ENCODE measurements at regions not wholly inside any gene's neighbourhood (a gene's known extent, or its start where the extent isn't known, plus 50 kb on each side); places are given as distances from the start of the nearest gene placed in this dataset.

DNA sequence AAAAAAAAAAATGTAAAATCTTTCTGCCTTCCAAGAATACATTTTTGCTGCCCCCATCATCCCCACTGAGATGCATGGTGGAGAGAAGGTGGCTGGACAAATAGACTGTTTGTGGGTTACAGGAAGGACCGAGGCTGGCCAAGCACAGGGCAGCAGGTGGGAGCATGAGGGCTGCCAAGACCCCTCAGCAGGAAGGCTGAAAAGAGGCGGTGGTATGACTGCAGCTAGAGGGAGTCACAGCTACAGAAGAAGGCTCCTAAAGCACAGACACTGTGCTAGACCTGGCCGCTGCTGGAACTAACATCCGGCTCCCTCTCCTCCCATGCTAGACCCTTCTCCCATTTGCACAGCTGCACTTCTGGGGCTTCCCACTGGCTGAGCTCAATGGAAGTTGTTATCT lies 289.6 kb downstream of the TCERG1L start:
- Histone ChIP-seq H3K36me3 (ENCODE audit: control insufficient read depth, insufficient read depth, low read length) (no peaks in the 10 kb centered on the region), H3K4me3 (replicated peaks; ENCODE audit: low read depth, low read length) (no peak overlapping the region), H3K27me3 (replicated peaks; ENCODE audit: control insufficient read depth, insufficient read depth, low read length) (no peaks in the 10 kb centered on the region)
- TF ChIP-seq, protein P1, sequence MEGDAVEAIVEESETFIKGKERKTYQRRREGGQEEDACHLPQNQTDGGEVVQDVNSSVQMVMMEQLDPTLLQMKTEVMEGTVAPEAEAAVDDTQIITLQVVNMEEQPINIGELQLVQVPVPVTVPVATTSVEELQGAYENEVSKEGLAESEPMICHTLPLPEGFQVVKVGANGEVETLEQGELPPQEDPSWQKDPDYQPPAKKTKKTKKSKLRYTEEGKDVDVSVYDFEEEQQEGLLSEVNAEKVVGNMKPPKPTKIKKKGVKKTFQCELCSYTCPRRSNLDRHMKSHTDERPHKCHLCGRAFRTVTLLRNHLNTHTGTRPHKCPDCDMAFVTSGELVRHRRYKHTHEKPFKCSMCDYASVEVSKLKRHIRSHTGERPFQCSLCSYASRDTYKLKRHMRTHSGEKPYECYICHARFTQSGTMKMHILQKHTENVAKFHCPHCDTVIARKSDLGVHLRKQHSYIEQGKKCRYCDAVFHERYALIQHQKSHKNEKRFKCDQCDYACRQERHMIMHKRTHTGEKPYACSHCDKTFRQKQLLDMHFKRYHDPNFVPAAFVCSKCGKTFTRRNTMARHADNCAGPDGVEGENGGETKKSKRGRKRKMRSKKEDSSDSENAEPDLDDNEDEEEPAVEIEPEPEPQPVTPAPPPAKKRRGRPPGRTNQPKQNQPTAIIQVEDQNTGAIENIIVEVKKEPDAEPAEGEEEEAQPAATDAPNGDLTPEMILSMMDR (IDR thresholded peaks at IDR 0.05; ENCODE audit: insufficient read depth, low read length, poor library complexity, severe bottlenecking) = no peak
- no peak for DNase-seq (ENCODE audit: extremely low read depth, insufficient read length)

DNA sequence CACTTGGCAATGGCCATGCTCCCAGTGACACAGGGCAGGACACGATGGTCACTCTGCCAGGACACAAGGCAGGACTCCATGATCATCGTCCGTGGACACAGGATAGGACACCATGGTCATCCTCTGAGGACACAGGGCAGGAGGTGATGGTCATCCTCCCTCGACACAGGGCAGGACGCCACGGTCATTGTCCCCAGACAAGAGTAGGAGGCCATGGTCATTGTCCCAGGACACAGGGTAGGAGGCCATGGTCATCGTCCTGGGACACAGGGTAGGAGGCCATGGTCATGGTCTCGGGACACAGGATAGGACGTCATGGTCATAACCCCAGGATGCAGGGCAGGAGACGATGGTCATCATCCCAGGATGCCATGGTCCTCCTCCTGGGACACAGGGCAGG lies 289.2 kb downstream of the TCERG1L start:
- no peak overlapping the region for H3K4me3 ChIP-seq (replicated peaks; ENCODE audit: low read depth, low read length)
- no peaks in the 10 kb centered on the region for H3K27me3 ChIP-seq (replicated peaks; ENCODE audit: control insufficient read depth, insufficient read depth, low read length)
- TF ChIP-seq, protein P1 (IDR thresholded peaks at IDR 0.05; ENCODE audit: insufficient read depth, low read length, poor library complexity, severe bottlenecking) = no peak
- H3K36me3 ChIP-seq (ENCODE audit: control insufficient read depth, insufficient read depth, low read length) = no peaks in the 10 kb centered on the region
- no peak for DNase-seq (ENCODE audit: extremely low read depth, insufficient read length)

DNA sequence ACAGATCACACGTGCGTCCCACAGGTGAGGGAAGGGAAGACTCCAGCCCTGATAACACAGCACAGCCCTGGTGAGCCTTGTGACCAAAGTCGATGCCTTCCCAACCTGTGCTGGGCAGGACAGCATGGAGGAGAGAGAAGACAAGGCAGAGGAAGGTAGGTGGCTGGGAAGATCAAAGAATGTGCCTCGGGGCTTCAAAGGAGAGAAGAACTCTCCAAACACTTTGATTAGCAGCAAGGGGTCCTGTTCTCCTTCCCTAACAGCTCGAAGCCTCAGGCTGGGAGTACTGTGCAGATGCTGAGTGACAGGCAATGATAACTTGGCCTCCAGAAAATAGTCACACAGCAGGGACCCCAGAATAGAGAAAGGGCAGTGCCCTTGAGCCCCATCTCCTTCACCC lies 288.5 kb downstream of the TCERG1L start:
- no peak for DNase-seq (ENCODE audit: extremely low read depth, insufficient read length)
- Histone ChIP-seq H3K36me3 (ENCODE audit: control insufficient read depth, insufficient read depth, low read length) (no peaks in the 10 kb centered on the region), H3K4me3 (replicated peaks; ENCODE audit: low read depth, low read length) (no peak overlapping the region), H3K27me3 (replicated peaks; ENCODE audit: control insufficient read depth, insufficient read depth, low read length) (no peaks in the 10 kb centered on the region)
- TF ChIP-seq, protein P1 (IDR thresholded peaks at IDR 0.05; ENCODE audit: insufficient read depth, low read length, poor library complexity, severe bottlenecking) = no peak

DNA sequence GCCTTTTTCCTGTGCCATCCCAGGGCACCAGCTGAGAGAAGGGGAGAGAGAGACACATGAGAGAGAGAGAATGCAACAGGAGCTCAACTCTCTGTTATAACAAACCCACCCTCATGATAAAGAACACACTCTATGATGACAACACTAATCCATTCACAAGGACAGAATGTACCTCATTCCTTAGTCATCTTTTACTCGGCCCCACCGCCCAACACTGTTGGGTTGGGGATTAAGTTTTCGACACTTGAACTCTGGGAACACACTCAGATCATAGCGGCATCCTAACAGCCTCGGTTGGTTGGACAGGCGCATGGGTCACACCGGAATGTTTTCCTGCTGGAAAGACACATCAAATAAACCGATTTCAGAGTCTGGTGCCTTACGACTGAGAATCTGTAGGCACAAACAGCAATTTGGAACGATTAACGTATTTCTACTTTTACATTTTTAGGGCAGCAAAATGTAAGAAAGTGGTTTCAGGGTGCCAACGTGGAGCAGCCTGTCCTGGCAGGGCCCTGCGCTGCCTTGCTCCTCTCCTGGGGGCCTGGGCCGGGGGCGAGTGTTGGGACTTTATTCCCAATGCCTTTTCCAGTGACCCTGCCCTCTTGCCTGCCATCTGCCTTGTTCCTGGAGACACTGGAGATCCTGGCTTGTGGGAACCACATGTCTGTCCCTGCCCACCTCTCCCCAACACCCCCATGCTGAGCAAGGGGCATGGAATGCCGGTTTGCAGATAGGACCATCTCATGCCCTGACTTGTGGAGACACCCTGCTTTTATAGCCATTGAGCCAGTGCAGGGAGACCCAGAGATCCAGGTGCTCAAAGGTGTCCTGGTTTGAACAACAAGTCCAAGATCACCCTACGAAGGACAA lies 287.0 kb downstream of the TCERG1L start:
- TF ChIP-seq, protein P1 (IDR thresholded peaks at IDR 0.05; ENCODE audit: insufficient read depth, low read length, poor library complexity, severe bottlenecking) = no peak
- H3K4me3 ChIP-seq (replicated peaks; ENCODE audit: low read depth, low read length) = no peak overlapping the region
- H3K36me3 ChIP-seq (ENCODE audit: control insufficient read depth, insufficient read depth, low read length) = no peaks in the 10 kb centered on the region
- no peaks in the 10 kb centered on the region for H3K27me3 ChIP-seq (replicated peaks; ENCODE audit: control insufficient read depth, insufficient read depth, low read length)
- no peak for DNase-seq (ENCODE audit: extremely low read depth, insufficient read length)

DNA sequence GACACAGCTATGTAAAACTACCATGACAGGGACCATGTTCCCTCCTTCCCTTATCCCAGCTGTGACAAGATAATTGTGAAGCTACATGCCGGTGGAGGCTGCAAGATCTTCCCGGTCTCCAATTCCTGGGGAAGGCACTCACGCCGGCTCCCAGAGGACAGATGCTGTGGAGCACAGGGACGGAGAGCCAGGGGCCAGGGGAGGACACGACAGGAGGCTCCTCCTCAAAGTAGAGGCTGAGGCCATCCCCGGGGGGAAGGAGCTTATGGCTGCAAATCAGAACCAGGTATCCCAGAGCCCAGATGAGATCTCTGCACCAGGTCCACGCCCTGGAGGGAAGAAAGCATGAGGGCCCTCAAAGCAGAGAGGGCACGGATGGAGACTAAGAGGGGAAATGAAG lies 286.2 kb downstream of the TCERG1L start:
- no peak overlapping the region for H3K4me3 ChIP-seq (replicated peaks; ENCODE audit: low read depth, low read length)
- TF ChIP-seq, protein P1 (IDR thresholded peaks at IDR 0.05; ENCODE audit: insufficient read depth, low read length, poor library complexity, severe bottlenecking) = no peak
- no peaks in the 10 kb centered on the region for H3K27me3 ChIP-seq (replicated peaks; ENCODE audit: control insufficient read depth, insufficient read depth, low read length)
- no peaks in the 10 kb centered on the region for H3K36me3 ChIP-seq (ENCODE audit: control insufficient read depth, insufficient read depth, low read length)
- DNase-seq (ENCODE audit: extremely low read depth, insufficient read length) = no peak
